B cell (primary cell): ENCODE measurements at regions not wholly inside any gene's neighbourhood (a gene's known extent, or its start where the extent isn't known, plus 50 kb on each side); places are given as distances from the start of the nearest gene placed in this dataset.

Source experiments
- CTCF ChIP-seq: fragments of 200-600 bp; IDR thresholded peaks from one replicate; pipeline ENCODE4 v1.8.0; 2022; ENCODE audit warnings: antibody characterized with exemption, mild to moderate bottlenecking
- EZH2 ChIP-seq: IDR thresholded peaks from 2 replicates; pipeline ENCODE4 v1.6.1; 2012; ENCODE audit warnings: borderline replicate concordance, low read depth, mild to moderate bottlenecking, moderate library complexity, low read length; ENCODE audit not compliant: insufficient read depth, poor library complexity, severe bottlenecking

GRCh38 chr2:118295592-118296390, 207.5 kb downstream of the INSIG2 start:
- no peak for TF ChIP-seq CTCF
- TF ChIP-seq EZH2: no peak
